HUES64 (cell line): ENCODE measurements at regions not wholly inside any gene's neighbourhood (a gene's known extent, or its start where the extent isn't known, plus 50 kb on each side); places are given as distances from the start of the nearest gene placed in this dataset.

Experiments
- H3K27ac ChIP-seq: 2 replicates; pipeline ENCODE4 v1.7.0; 2013; ENCODE audit warnings: low read depth, low read length, inconsistent platforms
- H3K27me3 ChIP-seq: 2 replicates; pipeline ENCODE4 v1.6.1; 2013; ENCODE audit warnings: mild to moderate bottlenecking, low read length; ENCODE audit not compliant: insufficient read depth
- H3K36me3 ChIP-seq: 2 replicates; pipeline ENCODE4 v1.6.1; 2013; ENCODE audit warnings: mild to moderate bottlenecking, low read length; ENCODE audit not compliant: insufficient read depth
- H3K4me1 ChIP-seq: 2 replicates; pipeline ENCODE4 v1.6.1; 2013; ENCODE audit warnings: mild to moderate bottlenecking, low read length, moderate library complexity; ENCODE audit not compliant: insufficient read depth
- H3K4me3 ChIP-seq: 2 replicates; pipeline ENCODE4 v1.5.1; 2013; ENCODE audit warnings: mild to moderate bottlenecking, low read length, moderate library complexity
- H3K9ac ChIP-seq: 2 replicates; pipeline ENCODE4 v1.6.1; 2013; ENCODE audit warnings: mild to moderate bottlenecking, low read depth, low read length
- H3K9me3 ChIP-seq: 2 replicates; pipeline ENCODE4 v1.6.1; 2013; ENCODE audit warnings: low read depth, low read length; ENCODE audit not compliant: insufficient read depth
- WGBS: fragments of 150-250, 120-280 bp; methylation state at CpG from one replicate; pipeline ENCODE4 v1.1.7; 2013; ENCODE audit warnings: missing lambda C conversion rate; 5-methylcytosine and 5-hydroxymethylcytosine counted together

- H3K9me3 ChIP-seq, result peaks cover 13% of the 10 kb centered on the region
- no peaks in the 10 kb centered on the region for H3K36me3 ChIP-seq
- WGBS, result 92% methylated on average over 16 of the region's 16 CpGs
- H3K27ac ChIP-seq, result no peak overlapping the region
- H3K4me3 ChIP-seq, result no peak overlapping the region
- H3K27me3 ChIP-seq, result peaks cover 30% of the 10 kb centered on the region
- H3K9ac ChIP-seq, result no peak overlapping the region
- no peaks in the 10 kb centered on the region for H3K4me1 ChIP-seq
These were observed 64.7 kb upstream of the GLI2 start for GRCh38 chr2:120670771-120671480.

- H3K9ac ChIP-seq, result no peak overlapping the region
- WGBS, result 90% methylated on average over 16 of the region's 16 CpGs
- H3K36me3 ChIP-seq, result no peaks in the 10 kb centered on the region
- H3K27ac ChIP-seq, result no peak overlapping the region
- no peaks in the 10 kb centered on the region for H3K4me1 ChIP-seq
- peaks cover 47% of the 10 kb centered on the region for H3K27me3 ChIP-seq
- H3K4me3 ChIP-seq, result no peak overlapping the region
- H3K9me3 ChIP-seq, result no peaks in the 10 kb centered on the region
These were observed 63.0 kb upstream of the GLI2 start for GRCh38 chr2:120672526-120673204.

- H3K9ac ChIP-seq, result no peak overlapping the region
These were observed 62.5 kb upstream of the GLI2 start for GRCh38 chr2:120673205-120673550.

GRCh38 chr2:120673571-120674061 lies 62.1 kb upstream of the GLI2 start:
- no peak overlapping the region for H3K27ac ChIP-seq
- H3K4me1 ChIP-seq, result no peaks in the 10 kb centered on the region
- no peak overlapping the region for H3K9ac ChIP-seq
- 86% methylated on average over 13 of the region's 13 CpGs for WGBS
- no peaks in the 10 kb centered on the region for H3K36me3 ChIP-seq
- H3K27me3 ChIP-seq, result peaks cover 52% of the 10 kb centered on the region
- H3K9me3 ChIP-seq, result no peaks in the 10 kb centered on the region
- no peak overlapping the region for H3K4me3 ChIP-seq

More at GRCh38 chr2:120673205-120673550, 62.5 kb upstream of the GLI2 start:
- no peaks in the 10 kb centered on the region for H3K36me3 ChIP-seq
- H3K4me3 ChIP-seq, result no peak overlapping the region
- no peak overlapping the region for H3K27ac ChIP-seq
- H3K4me1 ChIP-seq, result no peaks in the 10 kb centered on the region
- 90% methylated on average over 9 of the region's 9 CpGs for WGBS
- peaks cover 52% of the 10 kb centered on the region for H3K27me3 ChIP-seq
- H3K9me3 ChIP-seq, result no peaks in the 10 kb centered on the region

- Histone ChIP-seq H3K4me1 (no peaks in the 10 kb centered on the region), H3K4me3 (no peak overlapping the region), H3K36me3 (no peaks in the 10 kb centered on the region), H3K27me3 (peaks cover 55% of the 10 kb centered on the region), H3K9ac (no peak overlapping the region), H3K27ac (no peak overlapping the region), H3K9me3 (no peaks in the 10 kb centered on the region)
- WGBS, result 88% methylated on average over 21 of the region's 21 CpGs
These were observed 61.2 kb upstream of the GLI2 start for GRCh38 chr2:120674246-120675170.

GRCh38 chr2:120675460-120676130 lies 60.1 kb upstream of the GLI2 start:
- Histone ChIP-seq H3K36me3 (no peaks in the 10 kb centered on the region), H3K27me3 (peaks cover 51% of the 10 kb centered on the region), H3K27ac (no peak overlapping the region), H3K9me3 (no peaks in the 10 kb centered on the region), H3K4me3 (no peak overlapping the region), H3K4me1 (no peaks in the 10 kb centered on the region), H3K9ac (no peak overlapping the region)
- WGBS, result 43% methylated on average over 26 of the region's 26 CpGs

- Histone ChIP-seq H3K4me1 (no peaks in the 10 kb centered on the region), H3K27me3 (peaks cover 49% of the 10 kb centered on the region), H3K9me3 (no peaks in the 10 kb centered on the region), H3K27ac (no peak overlapping the region), H3K36me3 (no peaks in the 10 kb centered on the region), H3K9ac (no peak overlapping the region), H3K4me3 (no peak overlapping the region)
- 89% methylated on average over 10 of the region's 10 CpGs for WGBS
These were observed 58.4 kb upstream of the GLI2 start for GRCh38 chr2:120677221-120677620.

- H3K27ac ChIP-seq, result no peak overlapping the region
- WGBS, result 93% methylated on average over 4 of the region's 4 CpGs
- H3K27me3 ChIP-seq, result peaks cover 49% of the 10 kb centered on the region
These were observed 57.9 kb upstream of the GLI2 start for GRCh38 chr2:120677696-120678247.

GRCh38 chr2:120678251-120678650 lies 57.4 kb upstream of the GLI2 start:
- Histone ChIP-seq H3K4me1 (no peaks in the 10 kb centered on the region), H3K27ac (no peak overlapping the region), H3K9me3 (no peaks in the 10 kb centered on the region), H3K9ac (no peak overlapping the region), H3K27me3 (peaks cover 49% of the 10 kb centered on the region), H3K4me3 (no peak overlapping the region), H3K36me3 (no peaks in the 10 kb centered on the region)
- WGBS, result 89% methylated on average over 6 of the region's 7 CpGs

More at GRCh38 chr2:120677696-120678247, 57.9 kb upstream of the GLI2 start:
- H3K9ac ChIP-seq, result no peak overlapping the region
- no peak overlapping the region for H3K4me3 ChIP-seq
- H3K9me3 ChIP-seq, result no peaks in the 10 kb centered on the region
- no peaks in the 10 kb centered on the region for H3K36me3 ChIP-seq
- H3K4me1 ChIP-seq, result no peaks in the 10 kb centered on the region

- Histone ChIP-seq H3K4me1 (no peaks in the 10 kb centered on the region), H3K27me3 (peaks cover 49% of the 10 kb centered on the region), H3K36me3 (no peaks in the 10 kb centered on the region), H3K27ac (no peak overlapping the region), H3K9me3 (no peaks in the 10 kb centered on the region), H3K4me3 (no peak overlapping the region), H3K9ac (no peak overlapping the region)
- 58% methylated on average over 7 of the region's 7 CpGs for WGBS
These were observed 56.7 kb upstream of the GLI2 start for GRCh38 chr2:120678926-120679325.
